ENCODE measurements at regions not wholly inside any gene's neighbourhood (a gene's known extent, or its start where the extent isn't known, plus 50 kb on each side); places are given as distances from the start of the nearest gene placed in this dataset.
"Not testable (repeated sequence)": the region's sequence is repeated elsewhere in the genome, so short reads cannot be mapped to it uniquely, and the experiment has no call there.

GRCh38 chr1:242653772-242654171 lies 129.3 kb upstream of the PLD5 start:
- TF ChIP-seq, protein P1, sequence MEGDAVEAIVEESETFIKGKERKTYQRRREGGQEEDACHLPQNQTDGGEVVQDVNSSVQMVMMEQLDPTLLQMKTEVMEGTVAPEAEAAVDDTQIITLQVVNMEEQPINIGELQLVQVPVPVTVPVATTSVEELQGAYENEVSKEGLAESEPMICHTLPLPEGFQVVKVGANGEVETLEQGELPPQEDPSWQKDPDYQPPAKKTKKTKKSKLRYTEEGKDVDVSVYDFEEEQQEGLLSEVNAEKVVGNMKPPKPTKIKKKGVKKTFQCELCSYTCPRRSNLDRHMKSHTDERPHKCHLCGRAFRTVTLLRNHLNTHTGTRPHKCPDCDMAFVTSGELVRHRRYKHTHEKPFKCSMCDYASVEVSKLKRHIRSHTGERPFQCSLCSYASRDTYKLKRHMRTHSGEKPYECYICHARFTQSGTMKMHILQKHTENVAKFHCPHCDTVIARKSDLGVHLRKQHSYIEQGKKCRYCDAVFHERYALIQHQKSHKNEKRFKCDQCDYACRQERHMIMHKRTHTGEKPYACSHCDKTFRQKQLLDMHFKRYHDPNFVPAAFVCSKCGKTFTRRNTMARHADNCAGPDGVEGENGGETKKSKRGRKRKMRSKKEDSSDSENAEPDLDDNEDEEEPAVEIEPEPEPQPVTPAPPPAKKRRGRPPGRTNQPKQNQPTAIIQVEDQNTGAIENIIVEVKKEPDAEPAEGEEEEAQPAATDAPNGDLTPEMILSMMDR (IDR thresholded peaks at IDR 0.05): not testable (repeated sequence)
- TF ChIP-seq POLR2A (IDR thresholded peaks at IDR 0.05): not testable (repeated sequence)
